Stimulated activated CD4-positive, alpha-beta T cell treated with anti-CD3 and anti-CD28 coated beads, Interleukin-2, amount 100 ng/mL, for 24 hours (primary cell): ENCODE measurements at regions not wholly inside any gene's neighbourhood (a gene's known extent, or its start where the extent isn't known, plus 50 kb on each side); places are given as distances from the start of the nearest gene placed in this dataset.

Experiments
- DNase-seq, 2 donors: peaks; one replicate each; pipeline ENCODE4 v3.0.0-alpha.2; 2020

DNA sequence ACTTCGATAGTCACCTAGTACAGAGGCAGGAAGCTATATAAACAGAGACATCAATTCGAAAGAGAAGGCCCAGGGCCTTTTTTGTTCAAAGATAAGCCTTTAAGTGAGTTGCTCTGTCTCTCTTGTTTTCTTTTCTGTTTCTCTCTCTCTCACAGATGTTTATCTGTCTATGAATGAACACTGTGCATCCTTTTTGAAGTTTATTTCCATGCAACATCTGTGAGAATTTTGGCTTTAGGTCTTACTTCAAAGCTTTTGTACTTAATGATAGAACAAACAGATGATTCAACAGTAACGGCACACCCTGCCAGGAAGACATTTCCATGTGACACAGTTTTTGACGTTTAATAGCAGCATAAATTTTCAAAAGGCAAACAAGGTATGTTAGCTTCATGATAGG lies 1413.1 kb upstream of the CDH6 start:
- DNase-seq = no peak

DNA sequence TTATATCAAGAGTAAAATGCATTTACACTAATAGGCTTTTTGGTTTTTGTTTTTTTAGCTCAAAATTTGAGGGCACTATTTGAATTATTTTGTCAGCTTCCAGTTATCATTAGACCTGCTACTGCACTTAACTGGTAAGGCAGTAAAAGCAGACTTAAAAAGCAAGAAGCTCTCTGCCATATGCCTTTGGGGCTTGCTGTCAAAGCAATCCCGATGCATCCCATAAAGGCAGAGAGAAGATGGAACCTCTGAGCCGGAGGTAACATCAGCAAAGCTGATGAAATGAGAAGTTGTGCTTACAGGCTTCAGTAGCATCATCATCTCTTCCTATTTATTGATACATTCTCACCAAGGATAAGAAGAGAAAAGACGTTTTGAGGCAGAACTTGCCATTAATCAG lies 1414.3 kb upstream of the CDH6 start:
- DNase-seq = no peak

DNA sequence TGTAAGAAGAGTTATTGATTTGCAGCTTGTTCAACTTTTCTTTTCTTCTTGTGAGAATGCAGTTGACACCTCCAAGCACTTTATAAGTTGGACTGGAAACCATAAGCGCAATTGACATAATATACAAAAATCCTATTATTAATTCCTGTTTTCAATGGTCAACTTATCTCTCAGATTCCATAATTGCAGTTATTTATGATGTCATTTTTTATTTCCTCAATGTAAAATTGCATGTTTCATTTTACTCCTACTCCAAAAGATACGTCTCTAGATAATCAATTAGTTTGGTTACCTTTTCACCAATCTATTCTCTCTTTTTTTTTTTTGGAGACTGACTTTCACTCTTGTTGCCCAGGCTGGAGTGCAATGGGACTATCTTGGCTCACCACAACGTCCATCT lies 1416.1 kb upstream of the CDH6 start:
- DNase-seq = no peak

DNA sequence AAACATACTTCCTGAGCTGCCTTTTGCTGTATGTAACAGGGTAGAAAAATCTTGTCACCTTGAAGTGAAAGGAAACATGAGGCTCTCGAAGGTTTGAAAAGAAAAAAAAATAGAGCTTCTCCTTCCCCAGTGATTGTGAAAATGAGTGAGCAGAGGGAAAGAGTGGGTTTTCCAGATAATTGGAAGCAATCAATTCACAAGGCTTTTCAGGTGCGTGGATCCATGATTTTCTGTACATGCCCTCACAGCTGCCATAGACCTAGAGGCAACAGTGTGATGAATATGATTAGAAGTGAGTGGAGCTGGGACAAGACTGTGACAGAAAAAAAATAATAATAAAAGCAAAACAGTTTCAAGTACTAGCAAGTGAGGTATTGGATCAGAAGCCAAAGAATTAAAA lies 1422.5 kb upstream of the CDH6 start:
- no peak for DNase-seq

DNA sequence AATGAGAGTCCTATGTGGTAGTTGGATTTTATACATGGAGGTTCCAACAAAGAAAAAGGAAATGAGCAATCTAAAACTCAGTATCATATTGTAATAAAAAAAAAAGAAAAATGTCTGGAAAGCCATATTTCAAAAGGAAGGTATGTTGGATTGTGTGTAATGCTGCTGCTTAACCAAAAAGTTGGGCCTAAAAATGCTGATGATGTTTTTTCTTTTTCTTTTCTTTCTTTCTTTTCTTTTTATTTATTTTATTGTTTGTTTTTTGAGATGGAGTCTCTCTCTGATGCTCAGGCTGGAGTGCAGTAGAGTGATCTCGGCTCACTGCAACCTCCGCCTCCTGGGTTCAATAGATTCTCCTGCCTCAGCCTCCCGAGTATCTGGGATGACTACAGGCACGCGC lies 1424.0 kb upstream of the CDH6 start:
- DNase-seq = no peak

DNA sequence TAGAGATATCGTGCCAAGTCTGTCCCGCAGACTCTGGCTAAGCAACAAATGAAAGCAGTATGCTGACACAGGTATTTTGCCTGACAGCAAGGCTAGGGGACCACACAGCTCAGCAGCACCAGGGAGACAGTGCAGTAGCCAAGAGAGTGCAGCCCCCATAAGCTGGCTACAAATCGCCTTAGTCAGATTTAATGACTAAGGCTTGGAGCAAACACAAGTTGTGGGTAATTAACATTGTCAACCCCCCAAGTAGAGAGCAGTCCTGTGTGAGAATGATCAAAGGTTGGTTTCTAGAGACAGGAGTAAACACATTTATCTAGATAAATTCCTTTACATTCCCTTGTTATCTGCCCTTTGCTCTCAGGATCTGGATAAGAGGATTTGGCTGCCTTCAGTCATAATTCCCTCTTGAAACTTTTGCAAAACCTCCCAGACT lies 1434.5 kb upstream of the CDH6 start:
- DNase-seq = no peak

DNA sequence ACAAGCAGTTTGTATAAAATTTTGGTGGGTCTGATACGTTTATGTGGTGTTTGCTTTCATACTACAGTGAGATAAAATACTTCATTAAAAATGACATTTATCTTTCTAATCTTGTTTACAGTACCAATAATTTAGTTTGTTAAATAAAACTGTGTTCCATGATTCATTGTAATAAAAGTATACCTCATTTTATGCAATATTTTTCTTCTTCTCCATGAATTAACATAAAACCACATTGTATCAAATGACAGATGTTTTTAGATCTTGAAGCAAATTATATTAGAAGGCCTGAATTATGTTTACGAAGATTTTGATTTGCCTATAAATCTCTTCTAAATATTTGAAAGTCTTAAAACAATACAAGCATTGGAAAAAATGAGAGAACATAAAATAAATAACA lies 1443.0 kb upstream of the CDH6 start:
- DNase-seq = no peak

DNA sequence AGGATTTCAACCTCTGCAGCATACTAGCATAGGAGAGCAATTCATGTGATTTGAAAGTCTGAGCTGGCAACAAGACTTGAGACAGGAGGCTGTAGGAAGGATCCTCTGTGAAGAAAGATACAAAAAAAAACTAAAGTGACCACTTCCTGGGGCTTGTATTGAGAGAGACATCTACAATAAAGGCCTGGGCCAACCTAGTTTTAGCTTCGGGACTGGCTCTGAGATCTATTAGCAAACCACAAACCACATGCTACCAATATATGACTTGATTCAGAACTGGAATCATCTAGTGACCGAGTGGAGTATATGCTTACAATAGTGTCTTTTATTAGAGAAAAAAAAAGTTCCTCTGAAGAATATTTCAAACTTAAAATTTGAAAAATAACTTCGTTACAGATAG lies 1448.9 kb upstream of the CDH6 start:
- no peak for DNase-seq

DNA sequence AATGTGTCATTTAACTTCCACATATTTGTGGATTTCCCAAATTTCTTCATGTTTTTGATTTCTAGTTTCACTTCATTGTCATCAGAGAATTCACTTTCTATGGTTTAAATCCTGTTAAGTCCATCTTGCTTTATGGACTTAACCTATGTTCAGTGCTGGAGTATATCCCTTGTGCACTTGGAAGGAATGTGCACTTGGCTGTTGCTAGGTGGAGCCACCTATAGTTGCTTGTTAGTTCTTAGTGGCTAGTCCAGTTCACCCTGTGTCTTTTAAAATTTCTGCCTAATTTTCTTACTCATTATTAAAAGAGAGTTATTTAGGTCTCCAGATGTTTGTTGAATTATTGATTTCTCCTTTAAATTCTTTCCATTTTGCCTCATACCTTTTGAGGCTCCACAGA lies 1472.5 kb upstream of the CDH6 start:
- no peak for DNase-seq

DNA sequence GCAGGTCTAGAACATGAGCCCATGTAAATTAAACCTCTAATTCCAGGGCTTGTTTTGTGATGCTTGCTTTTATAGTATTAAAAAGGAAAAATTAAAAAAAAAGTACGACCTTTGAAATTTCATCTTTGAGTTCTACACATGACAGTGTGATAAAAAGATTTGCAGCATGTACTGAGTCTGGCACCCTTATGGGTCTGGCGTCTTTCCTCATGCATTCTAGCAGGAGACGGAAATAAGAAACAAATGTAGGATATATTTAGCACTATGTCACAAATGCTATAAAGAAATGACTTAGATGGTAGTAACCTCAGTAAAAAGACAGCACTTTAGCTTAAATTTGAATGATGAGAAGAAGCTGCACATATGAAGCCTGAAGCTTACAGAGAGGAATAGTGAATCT lies 1474.3 kb upstream of the CDH6 start:
- DNase-seq = no peak

DNA sequence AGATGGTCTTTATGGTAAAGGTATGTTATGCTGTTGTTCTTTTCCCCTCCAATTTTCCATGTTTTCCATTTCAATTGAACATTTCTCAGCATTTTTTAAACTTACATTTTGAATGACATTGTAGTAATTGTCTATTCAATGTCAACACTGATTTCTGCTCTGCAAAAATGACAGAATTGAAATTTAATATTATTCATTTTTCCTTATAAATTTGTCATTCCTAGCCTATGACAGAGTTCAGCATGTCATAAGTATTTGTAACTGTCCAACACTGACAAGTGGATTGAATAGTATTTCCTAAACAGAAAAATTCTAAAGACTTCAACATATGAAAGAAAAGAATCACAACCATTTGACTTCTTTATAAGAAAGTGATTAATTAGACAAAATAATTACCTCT lies 1478.3 kb upstream of the CDH6 start:
- DNase-seq = no peak

DNA sequence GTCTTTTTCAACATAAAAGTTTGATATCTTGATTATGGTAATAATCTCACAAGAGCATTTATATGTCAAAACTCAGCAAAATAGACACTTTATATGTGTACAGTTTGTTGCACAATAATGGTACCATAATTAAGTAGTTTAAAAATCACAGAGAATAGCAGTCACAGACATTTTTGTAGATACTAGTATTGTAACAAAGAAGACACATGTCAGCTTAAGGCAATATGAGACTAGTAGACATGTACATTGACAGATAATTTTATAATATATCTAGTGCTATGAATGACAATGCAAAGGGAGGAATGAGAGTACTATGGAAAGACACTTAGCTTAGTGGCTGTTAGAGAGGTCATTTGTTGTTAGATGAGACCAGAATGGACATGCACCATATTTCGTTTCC lies 1490.6 kb upstream of the CDH6 start:
- DNase-seq = no peak

DNA sequence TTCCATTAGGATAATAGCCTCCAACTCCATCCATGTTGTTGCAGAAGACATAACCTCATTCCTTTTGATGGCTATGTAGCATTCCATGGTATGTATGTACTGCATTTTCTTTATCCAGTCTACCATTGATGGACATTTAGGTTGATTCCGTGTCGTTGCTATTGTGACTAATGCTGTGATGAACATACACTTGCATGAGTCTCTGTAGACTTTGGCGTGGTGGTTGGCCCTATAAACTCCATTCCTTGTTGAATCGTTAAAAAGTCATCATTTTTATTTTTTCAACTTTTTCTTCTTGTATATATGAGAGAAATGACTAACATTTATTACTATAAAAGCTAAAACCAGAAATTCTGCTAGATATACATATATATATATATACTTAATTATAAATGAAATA lies 1491.9 kb upstream of the CDH6 start:
- DNase-seq = no peak

DNA sequence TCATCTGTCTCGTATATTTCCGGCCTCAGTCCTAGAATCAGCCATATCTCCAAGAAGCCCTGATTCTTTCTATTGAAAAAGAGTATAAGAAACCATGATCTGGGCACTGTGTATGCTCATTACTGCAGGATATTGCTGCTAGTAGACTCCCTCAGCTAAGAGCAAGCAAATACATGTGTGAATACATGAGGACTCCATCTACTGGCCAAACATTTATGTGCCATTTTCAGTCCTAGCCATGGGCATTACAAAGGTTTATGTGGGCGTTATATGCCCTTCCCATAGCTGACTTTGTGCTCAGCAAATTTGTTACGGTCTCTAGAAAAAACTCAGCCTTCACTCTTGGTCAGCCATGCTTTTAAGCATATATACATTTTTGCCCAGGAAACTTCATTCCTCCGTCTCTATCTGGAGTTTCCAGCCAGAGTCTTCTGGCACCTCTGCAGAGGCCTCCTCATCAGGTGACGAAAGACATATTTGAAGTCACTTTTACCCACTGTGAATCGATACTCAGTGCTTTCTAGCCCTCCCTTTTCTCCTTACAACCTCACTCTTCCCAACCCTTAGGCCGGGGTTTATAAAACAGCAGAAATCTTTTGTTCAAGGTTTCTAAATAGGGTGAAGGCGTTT lies 1495.6 kb upstream of the CDH6 start:
- DNase-seq = no peak

DNA sequence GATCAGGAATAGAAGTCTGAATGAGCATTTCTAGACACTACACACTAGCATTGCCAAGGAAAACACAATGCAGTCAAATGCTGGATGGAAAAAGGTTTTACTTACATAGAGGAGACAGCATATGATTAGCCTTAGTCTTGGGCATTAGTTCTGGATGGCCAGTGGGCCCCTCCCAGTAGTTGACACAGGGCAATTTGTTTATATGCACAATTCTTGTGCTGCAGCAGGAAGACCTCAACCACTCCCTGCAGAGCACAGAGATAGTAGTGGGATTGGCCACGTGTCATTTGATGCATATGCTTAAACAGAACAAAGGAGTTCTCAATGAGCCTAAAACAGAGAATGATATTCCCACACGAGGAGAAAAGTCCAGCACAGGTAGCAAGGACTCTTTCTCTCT lies 1496.2 kb upstream of the CDH6 start:
- no peak for DNase-seq

DNA sequence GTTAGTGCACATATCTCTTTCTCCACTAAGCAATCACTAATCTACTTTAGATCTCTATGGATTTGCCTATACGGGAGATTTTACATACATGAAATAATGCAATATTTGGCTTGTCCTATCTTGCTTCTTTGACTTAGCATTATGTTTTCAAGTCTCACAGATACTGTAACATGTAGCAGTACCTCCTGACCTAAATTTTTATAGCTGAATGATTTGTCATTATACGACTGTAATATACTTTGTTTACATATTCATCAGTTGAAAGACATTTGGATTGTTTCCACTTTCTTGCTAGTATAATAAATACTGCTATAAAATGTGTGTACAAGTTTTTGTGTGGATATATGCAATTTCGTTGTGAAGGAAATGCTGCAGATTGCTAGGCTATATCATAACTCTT lies 1520.8 kb upstream of the CDH6 start:
- DNase-seq = no peak

DNA sequence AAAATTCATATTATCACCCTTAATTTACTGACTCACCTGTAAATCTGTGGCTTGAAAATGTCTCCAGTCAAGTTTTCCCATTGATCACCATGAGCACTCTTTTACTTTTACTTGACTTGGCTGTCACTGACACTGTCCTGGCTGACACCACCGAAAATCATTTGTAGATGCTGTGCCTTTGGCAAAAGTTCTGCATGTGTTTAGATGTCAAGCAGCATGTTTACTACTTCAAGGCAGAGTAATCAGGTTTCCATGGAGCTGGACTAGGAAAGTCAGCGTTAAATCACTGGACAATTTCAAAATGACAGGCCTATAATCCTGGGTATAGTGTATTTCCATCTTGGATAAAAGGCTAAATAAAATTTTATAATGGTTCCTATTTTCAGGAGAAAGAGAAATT lies 1530.6 kb upstream of the CDH6 start:
- no peak for DNase-seq

DNA sequence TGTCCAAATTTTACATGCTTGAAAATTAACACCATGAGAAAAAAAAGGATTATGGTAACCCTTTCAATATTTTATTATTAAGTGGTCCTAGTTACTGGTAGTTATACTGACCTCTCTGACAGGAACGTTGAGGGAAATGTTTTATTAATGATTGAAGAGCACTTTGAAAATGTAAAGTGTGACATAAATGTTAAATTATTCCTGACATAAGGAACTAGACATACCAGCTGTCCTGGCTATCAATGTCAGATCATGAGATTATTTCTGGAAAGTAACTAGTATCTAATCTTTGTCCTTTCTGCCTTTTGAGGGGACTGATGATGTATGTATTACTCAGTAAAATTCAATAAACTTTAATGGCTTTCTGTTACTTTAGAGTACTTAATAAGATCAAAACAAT lies 1538.5 kb upstream of the CDH6 start:
- DNase-seq = no peak

DNA sequence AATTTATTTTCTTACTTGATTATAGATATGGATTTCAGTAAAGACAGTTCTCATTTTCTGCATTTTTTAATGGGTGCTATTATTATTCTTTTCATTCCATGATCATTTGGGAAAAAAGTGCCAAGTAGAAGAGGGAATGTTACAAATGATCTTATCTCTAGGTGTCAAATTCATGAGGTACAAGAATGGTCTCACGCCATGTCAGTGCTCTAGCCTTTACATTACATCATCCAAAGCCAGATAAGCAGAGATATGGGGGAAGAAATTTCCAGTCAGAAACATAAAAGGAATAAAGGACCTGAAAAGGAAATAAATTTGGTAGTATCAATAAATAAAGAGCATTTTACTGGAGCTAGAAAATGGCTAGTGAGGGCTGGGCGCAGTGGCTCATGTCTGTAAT lies 1544.2 kb upstream of the CDH6 start:
- DNase-seq = no peak

DNA sequence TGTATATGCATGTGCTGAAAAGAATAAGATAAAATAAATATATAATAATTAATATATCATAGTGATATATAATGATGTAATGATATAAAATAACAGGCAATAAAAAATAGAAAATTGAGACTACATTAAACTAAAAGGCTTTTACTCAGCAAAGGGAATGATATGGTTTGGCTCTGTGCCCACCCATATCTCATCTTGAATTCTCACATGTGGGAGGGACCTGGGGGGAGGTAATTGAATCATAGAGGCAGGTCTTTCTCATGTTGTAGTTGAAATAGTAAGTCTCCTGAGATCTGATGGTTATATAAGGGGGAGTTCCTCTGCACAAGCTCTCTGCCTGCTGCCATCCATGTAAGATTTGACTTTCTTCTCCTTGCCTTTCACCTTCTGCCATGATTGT lies 1550.9 kb upstream of the CDH6 start:
- no peak for DNase-seq

DNA sequence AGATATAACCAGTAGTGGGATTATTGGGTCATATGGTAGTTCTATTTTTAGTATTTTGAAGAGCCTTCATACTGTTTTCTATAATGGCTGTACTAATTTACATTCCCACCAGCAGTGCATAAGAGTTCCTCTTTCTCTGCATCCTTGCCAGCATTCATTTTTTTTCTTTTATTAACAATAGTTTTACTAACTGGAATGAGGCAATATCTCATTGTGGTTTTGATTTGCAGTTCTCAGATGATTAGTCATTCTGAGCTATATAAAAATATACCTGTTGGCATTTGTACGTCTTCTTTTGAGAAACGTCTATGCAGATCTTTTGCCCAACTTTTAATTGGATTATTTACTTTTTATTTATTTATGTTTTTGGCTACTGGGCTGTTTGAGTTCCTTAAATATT lies 1579.3 kb upstream of the CDH6 start:
- DNase-seq = no peak

DNA sequence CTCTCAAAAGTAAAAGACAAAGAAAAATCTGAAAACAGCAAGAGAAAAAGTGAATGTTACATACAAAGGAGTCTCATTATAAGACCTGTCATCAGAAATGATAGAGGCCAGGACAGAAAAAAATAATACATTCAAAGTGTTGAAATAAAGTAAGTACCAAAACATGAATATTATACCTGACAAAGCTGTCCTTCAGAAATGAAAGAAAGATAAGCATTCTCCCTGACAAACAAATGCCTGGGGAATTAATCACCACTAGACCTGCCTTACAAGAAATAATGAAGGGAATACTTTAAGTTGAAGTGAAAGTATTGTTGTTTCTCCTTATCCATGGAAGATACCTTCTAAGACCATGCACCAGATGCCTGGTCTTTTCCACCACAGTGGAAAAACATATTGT lies 1605.2 kb upstream of the CDH6 start:
- no peak for DNase-seq

DNA sequence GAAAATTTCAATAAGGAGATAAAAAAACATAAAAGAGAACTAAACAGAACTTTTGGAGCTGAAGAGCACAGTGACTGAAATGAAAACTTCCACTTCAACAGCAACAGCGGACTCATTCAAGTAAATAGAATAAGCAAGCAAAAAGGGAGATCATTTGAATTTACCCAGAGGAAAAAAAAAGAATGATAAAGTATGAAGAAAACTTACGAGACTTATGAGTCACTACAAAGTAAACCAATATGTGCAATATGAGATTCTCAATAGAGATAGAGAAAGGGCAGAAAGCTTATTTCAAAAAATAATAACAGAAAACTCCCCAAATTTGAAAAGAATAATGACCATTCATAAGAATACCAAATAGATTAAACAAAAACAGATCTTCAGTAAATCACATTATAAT lies 1605.7 kb upstream of the CDH6 start:
- no peak for DNase-seq

DNA sequence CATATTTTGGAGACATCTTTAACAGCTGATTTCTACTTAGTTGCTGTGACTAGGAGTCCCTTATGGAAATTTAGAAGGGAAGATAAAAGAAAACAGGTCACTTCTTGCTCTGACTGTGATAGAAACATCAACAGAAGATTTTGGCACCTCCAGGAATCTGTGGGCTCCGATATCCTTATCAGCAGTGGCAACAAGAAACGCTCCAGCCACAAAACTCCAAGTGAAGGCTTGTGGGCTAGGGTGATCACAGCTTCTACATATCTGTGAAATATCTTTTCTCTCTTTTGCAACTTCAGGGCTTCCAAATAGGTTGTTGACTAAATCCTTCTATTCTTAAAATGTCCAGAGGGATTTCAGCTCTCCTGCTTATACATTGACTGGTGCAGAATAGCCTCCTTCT lies 1625.5 kb upstream of the CDH6 start:
- no peak for DNase-seq

DNA sequence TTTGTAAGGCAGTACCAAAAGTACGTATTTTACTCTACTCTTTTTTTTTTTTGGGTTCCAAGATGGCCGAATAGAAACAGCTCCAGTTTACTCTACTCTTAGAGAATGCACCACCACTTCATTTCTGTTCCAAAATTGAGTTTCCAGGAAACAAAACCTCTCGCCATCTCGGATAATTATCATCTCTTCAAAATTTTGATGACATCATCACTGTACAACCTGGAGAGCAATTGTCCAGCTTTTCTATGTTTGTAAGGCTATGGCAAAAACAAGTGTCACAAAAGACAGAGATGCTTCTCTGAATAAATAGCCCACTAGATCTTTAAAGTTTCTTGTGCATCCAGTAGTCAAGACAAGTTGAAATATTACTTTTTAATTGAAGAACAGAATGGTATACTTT lies 1631.9 kb upstream of the CDH6 start:
- DNase-seq = no peak

DNA sequence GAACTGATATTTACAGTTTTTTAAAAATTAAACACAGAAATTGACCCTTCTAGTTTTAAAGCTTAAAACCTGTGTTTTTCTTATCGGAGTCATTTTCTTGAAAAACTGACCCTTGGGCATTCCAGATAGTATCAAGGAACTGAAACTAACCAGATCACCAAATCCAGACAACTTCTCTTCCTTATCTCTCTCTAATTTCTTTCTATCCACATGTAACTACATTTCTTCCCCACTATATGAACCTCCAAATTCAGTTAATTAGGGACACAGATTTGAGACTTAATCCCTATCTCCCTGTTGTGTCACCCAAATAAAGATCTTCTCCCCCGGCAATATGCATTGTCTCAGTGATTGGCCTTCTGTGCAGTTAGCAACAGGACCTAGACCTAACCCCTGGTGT lies 1643.0 kb upstream of the CDH6 start:
- DNase-seq = no peak
